HG03378 (cell line): ENCODE measurements at regions not wholly inside any gene's neighbourhood (a gene's known extent, or its start where the extent isn't known, plus 50 kb on each side); places are given as distances from the start of the nearest gene placed in this dataset.

Experiments used
- ATAC-seq: cut with Tn5 transposase; IDR thresholded peaks from one replicate; pipeline ENCODE4 v1.9.1; 2021; ENCODE audit warnings: mild to moderate bottlenecking, moderate library complexity; ENCODE audit not compliant: unreplicated experiment

- no peak for ATAC-seq
Observed at GRCh38 chr5:15220642-15221173, 279.3 kb upstream of the FBXL7 start.

DNA sequence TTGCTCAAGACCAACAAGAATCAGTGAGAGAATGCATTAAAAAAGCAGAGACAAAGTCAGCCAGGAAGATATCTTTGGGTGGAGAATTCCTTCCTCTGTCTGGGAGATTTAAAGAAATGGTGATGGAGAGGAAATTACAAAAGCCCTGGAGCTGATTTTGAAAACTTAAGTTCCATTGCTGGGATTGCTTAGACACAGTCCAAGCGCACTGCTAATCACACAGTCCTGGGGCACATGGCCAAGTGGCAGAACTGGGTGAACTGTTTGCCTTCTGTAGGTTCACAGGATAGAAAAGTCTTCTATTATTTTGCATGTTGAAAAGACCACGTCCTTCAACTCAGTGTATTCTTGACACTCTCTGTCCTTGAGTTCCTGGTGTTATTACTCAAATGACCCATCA lies 284.9 kb upstream of the FBXL7 start:
- no peak for ATAC-seq

DNA sequence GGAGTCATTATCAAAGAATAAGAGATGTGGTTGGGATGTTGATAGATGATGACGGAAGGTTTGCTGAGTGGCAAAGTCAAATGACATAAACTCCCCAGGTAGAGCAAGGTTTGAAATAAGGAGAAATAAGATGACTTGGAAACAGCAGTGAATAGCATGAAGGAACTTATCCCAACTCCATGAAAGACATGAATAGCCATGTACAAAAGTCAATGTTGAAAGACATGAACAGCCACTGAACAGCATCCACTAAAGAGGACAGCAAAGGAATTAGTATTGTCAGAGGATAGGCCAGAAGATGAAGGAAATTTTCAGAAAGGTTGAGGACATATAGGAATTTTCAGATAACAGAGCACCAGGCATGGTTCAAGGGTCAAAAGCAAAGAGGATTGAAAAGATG lies 286.0 kb upstream of the FBXL7 start:
- ATAC-seq: no peak

DNA sequence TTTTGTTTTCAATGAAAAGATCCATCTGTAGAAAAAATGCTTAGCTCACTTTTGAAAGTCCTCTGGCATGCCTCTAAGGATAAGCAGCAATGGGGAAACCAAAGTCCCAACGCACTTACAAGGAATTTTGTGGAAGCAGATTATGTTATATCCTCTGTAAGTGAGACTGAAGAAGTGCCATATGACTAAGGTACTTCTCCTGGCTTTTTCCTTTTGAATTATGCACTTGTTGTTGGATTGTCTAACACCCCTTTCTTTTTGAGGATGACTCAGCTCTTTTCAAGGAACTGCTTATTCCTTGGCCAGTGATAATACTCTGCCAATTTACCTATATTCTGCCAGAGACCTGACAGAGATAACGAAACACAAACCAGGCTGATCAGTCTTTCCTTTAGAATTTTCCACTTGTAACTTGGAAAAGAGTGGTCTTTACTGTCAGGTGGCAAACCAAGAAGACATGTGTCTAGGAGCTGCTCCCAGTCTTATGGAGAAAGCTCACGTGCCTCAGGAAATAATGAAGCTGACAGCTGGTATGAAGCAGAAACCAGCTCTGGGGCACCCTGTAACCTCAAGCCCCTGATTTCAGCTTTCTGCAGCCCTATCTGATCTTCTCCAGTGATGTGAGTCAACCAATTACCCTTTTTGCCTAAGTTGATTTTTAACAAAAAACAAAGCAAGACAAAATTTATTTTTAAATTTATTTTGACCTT lies 290.8 kb upstream of the FBXL7 start:
- ATAC-seq: no peak

- no peak for ATAC-seq
Observed at GRCh38 chr5:15206133-15206532, 293.8 kb upstream of the FBXL7 start.

- ATAC-seq: no peak
Observed at GRCh38 chr5:15203376-15203775, 296.6 kb upstream of the FBXL7 start.

DNA sequence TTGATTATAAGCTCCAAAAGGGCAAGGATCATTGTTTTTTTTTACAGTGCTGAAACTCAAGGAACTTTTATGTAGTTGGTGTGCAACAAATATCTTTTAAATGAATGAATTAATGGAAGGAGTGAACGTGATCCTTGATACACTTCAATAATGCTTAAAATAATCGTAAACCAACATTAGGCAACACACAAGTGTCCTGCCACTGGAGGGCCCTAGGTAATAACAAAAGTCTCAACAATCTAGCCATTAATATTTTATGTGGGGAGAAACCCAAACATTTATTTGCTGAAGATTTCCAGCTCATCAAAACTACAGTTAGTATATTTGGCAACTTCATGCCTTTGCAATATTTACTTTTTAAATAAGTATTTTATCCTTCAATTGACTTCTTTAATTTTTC lies 309.0 kb upstream of the FBXL7 start:
- ATAC-seq: no peak

DNA sequence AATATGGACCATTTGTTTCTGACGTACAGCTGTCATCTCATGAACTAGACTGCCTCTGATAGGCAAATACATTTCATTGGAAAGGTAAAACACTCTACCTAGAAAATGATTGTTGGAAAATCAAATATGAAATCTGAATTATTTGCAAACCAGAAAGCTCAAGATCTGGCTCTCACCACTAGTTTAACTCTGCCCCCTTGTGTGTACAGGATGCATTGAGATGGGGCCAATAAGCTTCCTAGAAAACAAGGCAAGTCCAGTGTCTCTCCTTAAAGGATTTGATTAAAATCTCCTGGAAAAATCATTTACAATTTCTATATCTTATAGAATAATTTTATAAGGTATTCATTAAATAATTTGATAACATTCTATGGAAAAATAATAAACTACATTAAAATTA lies 311.9 kb upstream of the ANKH start:
- no peak for ATAC-seq

- ATAC-seq: no peak
Observed at GRCh38 chr5:15170173-15170572, 298.6 kb upstream of the ANKH start.

DNA sequence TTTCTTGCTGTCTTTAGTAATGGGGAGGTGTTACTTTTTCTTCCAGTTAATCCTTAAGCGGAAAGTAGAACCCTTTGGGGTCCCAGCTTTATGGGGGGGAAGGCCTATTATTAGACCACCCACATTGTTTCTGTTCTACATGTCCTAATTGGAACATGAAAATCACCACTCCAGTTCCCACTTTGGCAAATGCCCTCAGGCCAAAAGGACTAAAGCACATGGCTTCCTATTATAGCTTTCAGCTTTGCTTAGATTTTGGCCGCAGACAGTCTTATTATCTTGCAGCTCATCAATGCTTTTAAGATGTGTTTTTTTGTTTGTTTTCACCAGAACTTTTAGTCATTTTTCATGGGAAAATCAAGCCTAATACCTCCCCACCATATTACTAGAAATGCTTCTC lies 296.8 kb upstream of the ANKH start:
- ATAC-seq: no peak

- no peak for ATAC-seq
Observed at GRCh38 chr5:15160091-15160490, 288.5 kb upstream of the ANKH start.

- ATAC-seq: no peak
Observed at GRCh38 chr5:15159606-15160005, 288.0 kb upstream of the ANKH start.

GRCh38 chr5:15142458-15142857 lies 270.9 kb upstream of the ANKH start:
- ATAC-seq: no peak

DNA sequence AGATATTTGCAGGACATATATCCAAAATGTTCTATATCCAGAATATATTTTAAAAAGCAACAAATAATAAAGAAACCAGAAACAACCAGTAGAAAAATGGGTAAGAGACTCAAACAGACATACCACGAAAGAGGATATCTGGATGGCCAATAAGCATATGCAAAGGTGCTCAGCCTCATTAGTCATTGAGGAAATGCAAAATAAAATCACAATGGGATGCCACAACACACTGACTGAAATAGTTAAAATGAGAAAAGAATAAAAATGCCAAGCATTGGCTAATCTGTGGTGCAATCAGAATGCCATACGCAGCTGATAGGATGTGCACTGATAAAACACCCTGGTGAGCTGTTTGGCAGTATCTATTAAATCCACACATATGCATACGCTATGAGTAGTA lies 265.8 kb upstream of the ANKH start:
- no peak for ATAC-seq

- ATAC-seq: no peak
Observed at GRCh38 chr5:15135661-15136060, 264.1 kb upstream of the ANKH start.

DNA sequence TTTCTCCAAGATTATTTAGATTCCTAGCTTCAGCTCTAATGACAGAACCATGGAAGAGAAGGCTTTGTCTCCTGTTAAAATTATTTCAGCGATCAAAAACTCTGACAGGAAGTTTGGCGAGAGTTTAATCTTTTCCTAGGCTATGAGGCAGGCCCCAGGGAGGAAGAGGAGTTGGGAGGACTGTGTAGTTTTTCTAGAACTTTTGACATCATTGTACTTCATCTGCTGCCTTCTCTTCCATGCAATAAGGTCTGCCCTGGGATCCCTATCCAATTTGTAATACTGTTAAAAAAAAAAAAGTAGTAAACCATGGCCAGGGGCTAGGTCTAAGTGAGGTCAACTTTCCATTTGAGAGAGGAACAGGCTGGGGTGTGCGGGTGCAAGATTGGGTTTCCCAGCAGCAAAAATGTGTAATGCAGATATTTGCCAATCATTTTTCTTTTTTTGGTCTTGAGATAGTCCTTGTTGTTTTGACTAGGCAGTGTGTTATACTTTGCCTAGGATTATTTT lies 261.9 kb upstream of the ANKH start:
- no peak for ATAC-seq

DNA sequence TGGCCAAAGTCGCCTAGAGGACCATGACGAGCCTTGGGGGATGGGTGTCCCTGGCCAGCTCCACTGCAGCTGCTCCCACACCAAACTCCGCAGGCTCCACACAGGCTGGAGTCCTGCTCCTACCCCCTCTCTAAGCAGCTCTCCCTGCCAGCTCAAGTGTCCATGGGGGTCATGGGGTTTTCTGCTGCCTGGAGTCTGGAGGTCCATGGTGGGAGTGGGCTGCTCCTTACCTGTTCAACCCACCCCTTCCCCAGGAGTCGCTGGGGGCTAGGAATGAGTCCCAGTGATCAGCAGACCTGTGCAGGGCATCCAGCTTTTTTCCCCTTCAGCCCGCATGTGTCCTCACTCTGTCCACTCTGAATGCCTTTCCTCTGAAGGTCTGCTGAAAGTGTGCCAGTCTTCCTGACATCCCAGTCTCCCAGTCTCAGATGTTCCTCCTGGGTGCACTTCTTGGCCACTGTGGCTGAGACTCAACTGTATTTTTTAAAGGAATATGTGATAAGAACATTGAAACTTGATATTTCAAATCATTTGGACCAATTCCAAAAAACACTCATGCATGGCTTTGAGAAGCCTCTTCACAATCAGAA lies 261.3 kb upstream of the ANKH start:
- ATAC-seq: no peak

- ATAC-seq: no peak
Observed at GRCh38 chr5:15131909-15132308, 260.3 kb upstream of the ANKH start.

DNA sequence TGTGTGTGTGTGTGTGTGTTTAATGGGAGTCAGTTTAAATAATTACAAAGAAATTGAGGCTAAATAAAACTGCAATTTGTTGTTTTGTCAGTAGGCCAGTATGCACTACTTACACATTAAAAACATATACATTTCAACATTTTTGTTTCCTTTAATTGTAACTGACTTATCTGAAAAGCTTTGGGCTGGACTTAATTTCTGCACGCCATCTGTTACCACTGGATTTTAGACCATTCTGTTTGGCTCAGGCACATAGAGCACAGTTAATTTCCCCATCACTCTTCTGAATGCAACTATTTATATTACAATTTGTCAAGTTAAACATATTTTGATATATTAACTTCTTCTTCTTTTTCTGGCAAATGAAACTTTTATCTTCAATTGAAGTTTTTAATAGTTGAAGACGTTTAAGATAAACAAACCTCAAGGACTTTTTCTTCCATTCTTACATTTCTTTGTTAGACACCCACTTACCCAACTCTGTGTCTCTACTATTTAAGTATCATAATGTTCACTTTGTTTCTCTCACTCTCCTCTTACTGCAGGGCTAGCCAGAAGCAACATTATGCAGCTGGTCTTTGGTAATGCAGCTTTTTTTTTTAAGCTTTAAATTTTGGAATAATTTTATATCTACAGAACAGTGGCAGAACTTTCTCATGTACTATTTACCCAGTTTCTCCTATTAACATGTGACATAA lies 253.4 kb upstream of the ANKH start:
- ATAC-seq: no peak

GRCh38 chr5:15124461-15124860 lies 252.9 kb upstream of the ANKH start:
- no peak for ATAC-seq

- no peak for ATAC-seq
Observed at GRCh38 chr5:15117688-15118087, 246.1 kb upstream of the ANKH start.

DNA sequence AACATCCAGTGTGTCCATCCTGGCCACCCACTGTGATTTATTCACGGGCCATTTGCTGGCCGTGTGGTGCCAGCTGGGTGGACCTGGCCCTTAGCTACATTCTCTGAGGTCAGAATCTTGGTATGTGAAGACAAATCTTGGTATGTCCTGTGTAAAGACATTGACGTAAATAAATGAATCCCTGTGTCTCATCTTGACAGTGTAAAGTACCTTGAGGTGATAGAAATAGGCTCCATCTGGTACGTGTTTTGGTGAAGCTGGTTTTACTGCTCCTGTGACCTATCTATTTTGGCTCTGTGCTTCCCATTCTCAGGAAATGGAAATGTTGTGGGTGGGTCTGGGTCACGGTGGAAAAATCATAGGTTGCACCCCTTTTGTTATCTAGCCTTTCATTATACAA lies 245.4 kb upstream of the ANKH start:
- ATAC-seq: no peak
